HEK293 (cell line): ENCODE measurements at regions not wholly inside any gene's neighbourhood (a gene's known extent, or its start where the extent isn't known, plus 50 kb on each side); places are given as distances from the start of the nearest gene placed in this dataset.

Experiments used
- CTCF ChIA-PET: fragments of 350-600 bp; formaldehyde crosslinking; extraction: SDS; loops from one replicate; lab custom pipeline; 2021; ENCODE audit warnings: antibody characterized with exemption; lab: Yijun Ruan, JAX
- POLR2A ChIA-PET: fragments of 300-600 bp; formaldehyde crosslinking; extraction: SDS; loops from one replicate; lab custom pipeline; 2020; ENCODE audit warnings: antibody characterized with exemption, inconsistent platforms; lab: Yijun Ruan, JAX
- H3K27ac ChIP-seq: fragments of 200-500 bp; sonication (Bioruptor generic); 2 replicates; pipeline ENCODE4 v1.5.1; 2014; ENCODE audit warnings: low read depth, low read length, control low read depth, inconsistent platforms; ENCODE audit errors: extremely low read depth
- H3K36me3 ChIP-seq, 2 experiments: fragments of 200-500 bp in 1 of 2; sonication (Bioruptor generic) in 1 of 2; 1 replicate in 1 of 2; 2 replicates in 1 of 2; pipeline ENCODE4 v1.5.1; 2014 to 2017; ENCODE audit warnings: inconsistent platforms in 2 of 2, low read length in 2 of 2; ENCODE audit not compliant: control insufficient read depth in 2 of 2, insufficient read depth in 1 of 2
- H3K4me1 ChIP-seq: fragments of 200-500 bp; sonication (Bioruptor generic); 2 replicates; pipeline ENCODE4 v1.5.1; 2014; ENCODE audit warnings: mild to moderate bottlenecking, low read length, inconsistent platforms; ENCODE audit not compliant: control insufficient read depth, insufficient read depth
- H3K4me3 ChIP-seq: 2 replicates; pipeline ENCODE4 v1.5.1; 2011; ENCODE audit warnings: low read depth, mild to moderate bottlenecking, control low read depth, low read length, moderate library complexity
- H3K9me3 ChIP-seq: fragments of 200-500 bp; sonication (Bioruptor generic); 2 replicates; pipeline ENCODE4 v1.5.1; 2014; ENCODE audit warnings: low read depth, low read length, inconsistent platforms; ENCODE audit not compliant: control insufficient read depth, insufficient read depth
- MYNN ChIP-seq: fragments of 450-650 bp; formaldehyde crosslinking; IDR thresholded peaks from 2 replicates; pipeline ENCODE4 v1.5.1; 2016; ENCODE audit warnings: missing biosample characterization, missing genetic modification characterization, borderline replicate concordance
- REPIN1 ChIP-seq: fragments of 450-650 bp; formaldehyde crosslinking; IDR thresholded peaks from 2 replicates; pipeline ENCODE4 v1.5.1; 2017; ENCODE audit warnings: missing biosample characterization, missing genetic modification characterization, low read depth
- SALL2 ChIP-seq: fragments of 450-650 bp; formaldehyde crosslinking; IDR thresholded peaks from 2 replicates; pipeline ENCODE4 v1.5.0; 2017; ENCODE audit warnings: missing biosample characterization, mild to moderate bottlenecking, missing genetic modification characterization, borderline replicate concordance
- YY1 ChIP-seq: fragments of 450-650 bp; formaldehyde crosslinking; IDR thresholded peaks from 2 replicates; pipeline ENCODE4 v1.5.1; 2018; ENCODE audit warnings: missing biosample characterization, missing genetic modification characterization
- ZBTB21 ChIP-seq: fragments of 450-650 bp; formaldehyde crosslinking; IDR thresholded peaks from 2 replicates; pipeline ENCODE4 v1.5.1; 2017; ENCODE audit warnings: missing biosample characterization, missing genetic modification characterization
- ZNF114 ChIP-seq: fragments of 450-650 bp; formaldehyde crosslinking; IDR thresholded peaks from 2 replicates; pipeline ENCODE4 v1.5.0; 2017; ENCODE audit warnings: missing biosample characterization, missing genetic modification characterization
- ZNF133 ChIP-seq: fragments of 450-650 bp; formaldehyde crosslinking; IDR thresholded peaks from 2 replicates; pipeline ENCODE4 v1.5.1; 2016; ENCODE audit warnings: missing biosample characterization, missing genetic modification characterization
- ZNF239 ChIP-seq: fragments of 450-650 bp; formaldehyde crosslinking; IDR thresholded peaks from 2 replicates; pipeline ENCODE4 v1.5.1; 2016; ENCODE audit warnings: missing biosample characterization, missing genetic modification characterization
- ZNF600 ChIP-seq: fragments of 450-650 bp; formaldehyde crosslinking; IDR thresholded peaks from 2 replicates; pipeline ENCODE4 v1.5.1; 2016; ENCODE audit warnings: missing biosample characterization, missing genetic modification characterization
- ZNF670 ChIP-seq: fragments of 450-650 bp; formaldehyde crosslinking; IDR thresholded peaks from 2 replicates; pipeline ENCODE4 v1.5.1; 2016; ENCODE audit warnings: missing biosample characterization, missing genetic modification characterization, low read depth
- ZNF768 ChIP-seq: fragments of 450-650 bp; formaldehyde crosslinking; IDR thresholded peaks from 2 replicates; pipeline ENCODE4 v1.5.1; 2018; ENCODE audit warnings: missing biosample characterization, mild to moderate bottlenecking, missing genetic modification characterization
- ZNF791 ChIP-seq: fragments of 450-650 bp; formaldehyde crosslinking; IDR thresholded peaks from 2 replicates; pipeline ENCODE4 v1.5.1; 2016; ENCODE audit warnings: missing biosample characterization, missing genetic modification characterization
- ZSCAN23 ChIP-seq: fragments of 450-650 bp; formaldehyde crosslinking; IDR thresholded peaks from 2 replicates; pipeline ENCODE4 v1.5.1; 2016; ENCODE audit warnings: missing biosample characterization, missing genetic modification characterization
- TF ChIP-seq, protein P1 (sequence below): fragments of 450-650 bp; formaldehyde crosslinking; IDR thresholded peaks from 2 replicates; pipeline ENCODE4 v1.5.1; 2016; ENCODE audit warnings: missing biosample characterization, missing genetic modification characterization
- TF ChIP-seq, protein P2 (sequence below): fragments of 450-650 bp; formaldehyde crosslinking; IDR thresholded peaks from 2 replicates; pipeline ENCODE4 v1.5.1; 2017; ENCODE audit warnings: missing biosample characterization, missing genetic modification characterization

DNA sequence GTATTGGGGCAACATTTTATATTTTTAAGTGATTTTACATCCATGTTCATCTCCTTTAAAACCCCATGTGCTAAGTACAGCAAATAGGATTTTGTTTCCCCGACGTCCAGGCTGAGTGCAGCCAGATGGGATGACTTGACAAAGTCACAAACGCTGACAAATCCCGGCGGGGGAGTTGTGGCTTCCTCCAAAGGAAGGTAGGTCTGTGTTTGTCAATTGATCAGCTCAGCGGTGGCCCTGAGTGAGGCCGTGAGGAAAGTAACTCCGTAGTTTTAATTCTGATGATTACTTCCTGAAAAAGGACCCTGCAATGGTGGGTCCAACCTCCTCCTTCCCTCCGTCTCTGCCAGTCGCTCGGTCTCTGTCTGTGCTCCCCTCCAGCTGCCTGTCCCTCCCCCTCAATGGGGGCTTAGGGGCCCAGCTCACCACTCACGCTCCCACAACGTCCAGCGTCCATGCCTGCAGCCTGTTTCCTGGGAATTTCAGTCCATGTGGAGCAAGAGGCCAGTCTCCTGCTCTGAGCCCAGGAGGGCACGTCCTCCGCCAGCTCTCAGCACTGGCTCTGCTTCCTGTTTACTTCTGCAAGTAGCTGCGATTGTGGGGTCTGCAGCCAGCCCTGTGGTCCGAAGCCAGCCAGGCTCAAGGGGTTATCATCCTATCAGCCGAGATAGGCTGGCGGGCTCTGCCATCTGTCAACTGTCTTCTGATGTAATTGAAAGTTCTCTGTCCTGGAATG lies 209.4 kb upstream of the FOXF1 start:
- CTCF ChIA-PET: interaction anchor here (0.7 kb wide), 1 partner anchor 190 kb away, joined by 3 read pairs; no protein-coding TSS in a partner anchor
- POLR2A ChIA-PET: no interaction called here
- H3K27ac ChIP-seq: no peak overlapping the region

GRCh38 chr16:86302421-86303109 lies 207.8 kb upstream of the FOXF1 start:
- CTCF ChIA-PET: interaction anchor here (0.6 to 0.7 kb wide), 2 partner anchors 235 to 287 kb away, joined by 3 to 4 read pairs; no protein-coding TSS in a partner anchor
- Histone ChIP-seq H3K4me1 (no peaks in the 10 kb centered on the region), H3K9me3 (no peaks in the 10 kb centered on the region), H3K4me3 (no peak overlapping the region), H3K27ac (no peak overlapping the region), H3K36me3 (no peaks in the 10 kb centered on the region)
- TF ChIP-seq ZNF768 (tag by site-specific recombination): peak; percentile 48; the same call in 1 of the 2 replicates
- TF ChIP-seq ZNF133 (tag by site-specific recombination): no peak
- POLR2A ChIA-PET: interaction anchor here (0.7 kb wide), 1 partner anchor 408 kb away, joined by 3 read pairs; no protein-coding TSS in a partner anchor

More for the DNA sequence above, 209.4 kb upstream of the FOXF1 start:
- no peak overlapping the region for H3K4me3 ChIP-seq
- no peaks in the 10 kb centered on the region for H3K9me3 ChIP-seq
- TF ChIP-seq, protein P1, sequence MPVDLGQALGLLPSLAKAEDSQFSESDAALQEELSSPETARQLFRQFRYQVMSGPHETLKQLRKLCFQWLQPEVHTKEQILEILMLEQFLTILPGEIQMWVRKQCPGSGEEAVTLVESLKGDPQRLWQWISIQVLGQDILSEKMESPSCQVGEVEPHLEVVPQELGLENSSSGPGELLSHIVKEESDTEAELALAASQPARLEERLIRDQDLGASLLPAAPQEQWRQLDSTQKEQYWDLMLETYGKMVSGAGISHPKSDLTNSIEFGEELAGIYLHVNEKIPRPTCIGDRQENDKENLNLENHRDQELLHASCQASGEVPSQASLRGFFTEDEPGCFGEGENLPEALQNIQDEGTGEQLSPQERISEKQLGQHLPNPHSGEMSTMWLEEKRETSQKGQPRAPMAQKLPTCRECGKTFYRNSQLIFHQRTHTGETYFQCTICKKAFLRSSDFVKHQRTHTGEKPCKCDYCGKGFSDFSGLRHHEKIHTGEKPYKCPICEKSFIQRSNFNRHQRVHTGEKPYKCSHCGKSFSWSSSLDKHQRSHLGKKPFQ (tag by site-specific recombination): no peak
- no peak for TF ChIP-seq ZNF239
- no peaks in the 10 kb centered on the region for H3K36me3 ChIP-seq
- H3K4me1 ChIP-seq: no peaks in the 10 kb centered on the region

GRCh38 chr16:86303787-86304678 lies 206.3 kb upstream of the FOXF1 start:
- no peak overlapping the region for H3K27ac ChIP-seq
- ChIA-PET POLR2A (no interaction called here), CTCF (interaction anchor here (0.6 kb wide), 1 partner anchor 457 kb away, joined by 3 read pairs; no protein-coding TSS in a partner anchor)
- H3K4me1 ChIP-seq: no peaks in the 10 kb centered on the region
- H3K4me3 ChIP-seq: no peak overlapping the region
- no peak for TF ChIP-seq ZNF600
- no peaks in the 10 kb centered on the region for H3K9me3 ChIP-seq
- H3K36me3 ChIP-seq: no peaks in the 10 kb centered on the region

DNA sequence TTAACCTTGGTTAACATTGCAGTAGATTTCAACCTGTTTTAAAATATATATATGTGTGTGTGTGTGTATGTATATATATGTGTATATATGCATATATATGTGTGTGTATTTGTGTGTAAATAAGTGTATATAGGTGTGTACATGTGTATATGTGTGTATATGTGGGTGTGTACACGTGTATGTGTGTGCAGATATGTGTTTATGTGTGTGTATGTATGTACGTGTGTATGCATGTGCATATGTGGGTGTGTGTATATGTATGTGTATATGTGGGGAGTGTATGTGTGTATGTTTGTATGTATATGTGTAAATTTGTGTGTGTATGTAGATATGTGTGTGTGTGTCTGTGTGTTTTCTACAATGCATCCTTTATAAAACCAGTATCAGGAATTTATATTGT lies 205.5 kb upstream of the FOXF1 start:
- Histone ChIP-seq H3K4me3 (no peak overlapping the region), H3K9me3 (no peaks in the 10 kb centered on the region), H3K4me1 (no peaks in the 10 kb centered on the region), H3K36me3 (no peaks in the 10 kb centered on the region), H3K27ac (no peak overlapping the region)
- CTCF ChIA-PET: no interaction called here
- TF ChIP-seq, protein P2, sequence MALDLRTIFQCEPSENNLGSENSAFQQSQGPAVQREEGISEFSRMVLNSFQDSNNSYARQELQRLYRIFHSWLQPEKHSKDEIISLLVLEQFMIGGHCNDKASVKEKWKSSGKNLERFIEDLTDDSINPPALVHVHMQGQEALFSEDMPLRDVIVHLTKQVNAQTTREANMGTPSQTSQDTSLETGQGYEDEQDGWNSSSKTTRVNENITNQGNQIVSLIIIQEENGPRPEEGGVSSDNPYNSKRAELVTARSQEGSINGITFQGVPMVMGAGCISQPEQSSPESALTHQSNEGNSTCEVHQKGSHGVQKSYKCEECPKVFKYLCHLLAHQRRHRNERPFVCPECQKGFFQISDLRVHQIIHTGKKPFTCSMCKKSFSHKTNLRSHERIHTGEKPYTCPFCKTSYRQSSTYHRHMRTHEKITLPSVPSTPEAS: peak; percentile 50; the same call in 1 of the 2 replicates
- no peak for TF ChIP-seq MYNN
- POLR2A ChIA-PET: no interaction called here

DNA sequence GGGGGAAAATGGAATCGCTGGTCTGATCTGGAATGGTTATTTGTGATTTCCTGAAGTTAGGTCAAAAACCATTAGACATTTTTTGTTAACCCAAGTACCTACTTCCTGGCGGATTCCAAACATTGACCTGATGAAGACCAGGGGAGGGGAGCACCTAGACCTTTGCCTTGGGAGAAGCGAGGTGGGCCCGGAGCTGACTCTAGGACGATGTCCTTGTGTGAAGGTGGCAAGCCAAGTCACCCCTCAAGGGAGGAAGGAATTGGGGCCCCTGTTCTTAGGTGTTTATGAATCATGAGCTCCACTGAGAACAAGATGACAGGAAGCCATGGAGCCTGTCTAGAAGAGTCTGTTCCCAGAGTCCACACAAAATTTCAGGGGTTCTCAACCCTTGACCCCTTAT lies 204.9 kb upstream of the FOXF1 start:
- ChIA-PET POLR2A (no interaction called here), CTCF (no interaction called here)
- H3K4me1 ChIP-seq: no peaks in the 10 kb centered on the region
- H3K36me3 ChIP-seq: no peaks in the 10 kb centered on the region
- H3K9me3 ChIP-seq: no peaks in the 10 kb centered on the region
- H3K27ac ChIP-seq: no peak overlapping the region
- H3K4me3 ChIP-seq: no peak overlapping the region
- TF ChIP-seq ZNF791 (tag by site-specific recombination) (no peak), YY1 (no peak), REPIN1 (tag by site-specific recombination) (no peak), ZBTB21 (tag by site-specific recombination) (no peak), MYNN (no peak), ZNF600 (no peak), SALL2 (tag by site-specific recombination) (no peak), ZSCAN23 (no peak), ZNF670 (tag by site-specific recombination) (no peak), ZNF114 (tag by site-specific recombination) (no peak)
